HepG2 (cell line): ENCODE measurements at regions not wholly inside any gene's neighbourhood (a gene's known extent, or its start where the extent isn't known, plus 50 kb on each side); places are given as distances from the start of the nearest gene placed in this dataset.

Source experiments
- ATAC-seq: fragments of 200-7000 bp; cut with Tn5 transposase; 3 replicates; pipeline ENCODE4 v1.9.1; 2020; ENCODE audit warnings: mild to moderate bottlenecking, moderate library complexity
- BruUV-seq: library from RNA; stranded (reverse); fragments of 400-500 nt; replicated peaks from 2 replicates; lab custom pipeline; 2021; lab: Mats Ljungman, UMichigan
- CTCF ChIA-PET: fragments of 300-600 bp; formaldehyde crosslinking; extraction: SDS; loops from one replicate; lab custom pipeline; 2021; ENCODE audit warnings: low total read pairs, inconsistent platforms, low intra/inter-chr PET ratio; lab: Yijun Ruan, JAX
- POLR2A ChIA-PET: fragments of 350-600 bp; sonication (Branson Sonifier 250); formaldehyde crosslinking; loops from one replicate; lab custom pipeline; 2020; ENCODE audit warnings: antibody characterized with exemption, inconsistent platforms; lab: Yijun Ruan, JAX
- DNase-seq: peaks from one replicate; pipeline ENCODE4 v3.0.0-alpha.2; 2015; ENCODE audit warnings: low spot score
- FAIRE-seq: peaks from 3 replicates; lab custom pipeline; 2011; peaks lifted over from hg19 to GRCh38; lab: Jason Lieb, UNC
- H2AFZ ChIP-seq: one replicate; pipeline ENCODE4 v1.6.1; 2011; ENCODE audit warnings: low read length, inconsistent platforms
- H3K27ac ChIP-seq: fragments of 300-600 bp; 3 replicates; pipeline ENCODE4 v1.8.0; 2011; ENCODE audit warnings: mixed run types, mild to moderate bottlenecking, mixed read lengths, low read length, inconsistent platforms; ENCODE audit not compliant: insufficient read depth; ENCODE audit errors: extremely low read length
- H3K27me3 ChIP-seq, 2 experiments: fragments of 200-600 bp in 1 of 2; 2 replicates in 1 of 2; 3 replicates in 1 of 2; pipeline versions ENCODE4 v1.6.0 to v1.8.0; 2011; ENCODE audit warnings: low read length in 2 of 2, mild to moderate bottlenecking in 2 of 2, moderate library complexity in 2 of 2, inconsistent platforms in 1 of 2; ENCODE audit not compliant: insufficient read depth in 2 of 2, control insufficient read depth in 1 of 2
- H3K36me3 ChIP-seq, 2 experiments: fragments of 200-600 bp in 1 of 2; replicated peaks in 1 of 2; 2 replicates in 1 of 2; 3 replicates in 1 of 2; pipeline versions ENCODE4 v1.5.1 to v1.8.0; 2011; ENCODE audit warnings: low read length in 2 of 2, inconsistent platforms in 1 of 2; ENCODE audit not compliant: insufficient read depth in 2 of 2, control insufficient read depth in 1 of 2
- H3K4me1 ChIP-seq: 2 replicates; pipeline ENCODE4 v1.5.1; 2012; ENCODE audit warnings: low read length, inconsistent platforms; ENCODE audit not compliant: insufficient read depth
- H3K4me2 ChIP-seq: 2 replicates; pipeline ENCODE4 v1.6.0; 2011; ENCODE audit warnings: low read depth, low read length, inconsistent platforms
- H3K4me3 ChIP-seq, 3 experiments: fragments of 200-600 bp in 1 of 3; sonication (generic), shearing (Covaris generic) in 1 of 3; replicated peaks in 1 of 3; 2 replicates each; pipeline ENCODE4 v1.5.1; 2011 to 2016; ENCODE audit warnings: low read length in 3 of 3, inconsistent platforms in 2 of 3, low read depth in 2 of 3, mild to moderate bottlenecking in 2 of 3, control low read depth in 1 of 3, mixed read lengths in 1 of 3; ENCODE audit not compliant: insufficient read depth in 1 of 3
- H3K79me2 ChIP-seq: one replicate; pipeline ENCODE4 v1.6.1; 2011; ENCODE audit warnings: low read length, inconsistent platforms; ENCODE audit not compliant: insufficient read depth
- H3K9ac ChIP-seq: 2 replicates; pipeline ENCODE4 v1.6.0; 2011; ENCODE audit warnings: mild to moderate bottlenecking, low read depth, low read length, inconsistent platforms; ENCODE audit not compliant: insufficient read depth
- H3K9me3 ChIP-seq: 2 replicates; pipeline ENCODE4 v1.5.1; 2012; ENCODE audit warnings: mild to moderate bottlenecking, low read length
- H4K20me1 ChIP-seq: 2 replicates; pipeline ENCODE4 v1.6.0; 2011; ENCODE audit warnings: inconsistent platforms, mild to moderate bottlenecking, low read length, moderate library complexity; ENCODE audit not compliant: insufficient read depth
- ARNT ChIP-seq: fragments of 450-650 bp; IDR thresholded peaks from 2 replicates; pipeline ENCODE4 v1.6.1; 2017
- E2F2 ChIP-seq: sonication (generic); formaldehyde crosslinking; IDR thresholded peaks from 2 replicates; pipeline ENCODE4 v1.4.0; 2020; ENCODE audit warnings: missing genetic modification reagents, borderline replicate concordance
- ETV6 ChIP-seq: sonication (generic); formaldehyde crosslinking; conservative IDR thresholded peaks from 2 replicates; pipeline ENCODE4 v1.4.0; 2020; ENCODE audit warnings: missing genetic modification reagents
- FOSL1 ChIP-seq: sonication (generic); formaldehyde crosslinking; IDR thresholded peaks from 2 replicates; pipeline ENCODE4 v1.9.0; 2021; ENCODE audit warnings: missing genetic modification reagents, borderline replicate concordance
- HNRNPL ChIP-seq: fragments of 200-400 bp; formaldehyde crosslinking; IDR thresholded peaks from 2 replicates; pipeline ENCODE4 v1.6.1; 2017; ENCODE audit warnings: mild to moderate bottlenecking, low read depth, low read length
- KDM5A ChIP-seq: fragments of 200-600 bp; sonication (generic); IDR thresholded peaks from 2 replicates; pipeline ENCODE4 v1.7.0; 2018; ENCODE audit warnings: antibody characterized with exemption, mild to moderate bottlenecking, low read length, borderline replicate concordance
- MATR3 ChIP-seq: sonication (generic); formaldehyde crosslinking; IDR thresholded peaks from 2 replicates; pipeline ENCODE4 v1.4.0; 2020; ENCODE audit warnings: missing genetic modification reagents
- MED1 ChIP-seq: sonication (generic); formaldehyde crosslinking; IDR thresholded peaks from 2 replicates; pipeline ENCODE4 v1.4.0; 2020; ENCODE audit warnings: missing genetic modification reagents
- MED8 ChIP-seq: sonication (generic); formaldehyde crosslinking; IDR thresholded peaks from 2 replicates; pipeline ENCODE4 v1.8.1; 2023; ENCODE audit warnings: mild to moderate bottlenecking, missing genetic modification reagents; ENCODE audit not compliant: insufficient replicate concordance
- NKX3-1 ChIP-seq: sonication (generic); formaldehyde crosslinking; IDR thresholded peaks from 2 replicates; pipeline ENCODE4 v1.5.0; 2020; ENCODE audit warnings: missing genetic modification reagents
- PHF21A ChIP-seq: sonication (generic); formaldehyde crosslinking; IDR thresholded peaks from 2 replicates; pipeline ENCODE4 v1.5.0; 2020; ENCODE audit warnings: mild to moderate bottlenecking, missing genetic modification reagents
- REL ChIP-seq: sonication (generic); formaldehyde crosslinking; conservative IDR thresholded peaks from 2 replicates; pipeline ENCODE4 v1.8.0; 2022; ENCODE audit warnings: mild to moderate bottlenecking, missing genetic modification reagents, moderate library complexity
- RORA ChIP-seq: sonication (generic); formaldehyde crosslinking; IDR thresholded peaks from 2 replicates; pipeline ENCODE4 v1.5.0; 2020; ENCODE audit warnings: mild to moderate bottlenecking, missing genetic modification reagents, moderate library complexity
- TBP ChIP-seq: sonication (generic); formaldehyde crosslinking; IDR thresholded peaks from 2 replicates; pipeline ENCODE4 v1.5.0; 2020; ENCODE audit warnings: missing genetic modification reagents
- ZNF3 ChIP-seq: IDR thresholded peaks from 2 replicates; pipeline ENCODE4 v1.7.0; 2017; ENCODE audit warnings: inconsistent platforms
- ZNF451 ChIP-seq: sonication (generic); formaldehyde crosslinking; IDR thresholded peaks from 2 replicates; pipeline ENCODE4 v1.5.0; 2020; ENCODE audit warnings: mild to moderate bottlenecking, missing genetic modification reagents
- ZNF710 ChIP-seq: sonication (generic); formaldehyde crosslinking; IDR thresholded peaks from 2 replicates; pipeline ENCODE4 v1.5.0; 2020; ENCODE audit warnings: mild to moderate bottlenecking, missing genetic modification reagents, borderline replicate concordance
- ZNF781 ChIP-seq: sonication (generic); formaldehyde crosslinking; IDR thresholded peaks from 2 replicates; pipeline ENCODE4 v1.5.1; 2020; ENCODE audit warnings: borderline replicate concordance, mild to moderate bottlenecking, missing genetic modification reagents; ENCODE audit errors: not compliant biosample characterization
- in situ Hi-C: cut with HindIII; loops from 2 replicates; pipeline ENCODE4 v1.10.0; 2017; ENCODE audit warnings: low pct_unique_long_range_greater_than_20kb; ENCODE audit not compliant: extremely low pct_ligation_motif_present
- intact Hi-C: fragments of 100-400 bp; cut with micrococcal nuclease; formaldehyde crosslinking; loops from one replicate; pipeline ENCODE4 v1.10.0; 2022; ENCODE audit not compliant: unreplicated experiment
- TF ChIP-seq, protein P1 (sequence below): sonication (generic); formaldehyde crosslinking; IDR thresholded peaks from 2 replicates; pipeline ENCODE4 v1.9.0; 2021; ENCODE audit warnings: missing genetic modification reagents, mild to moderate bottlenecking, borderline replicate concordance

DNA sequence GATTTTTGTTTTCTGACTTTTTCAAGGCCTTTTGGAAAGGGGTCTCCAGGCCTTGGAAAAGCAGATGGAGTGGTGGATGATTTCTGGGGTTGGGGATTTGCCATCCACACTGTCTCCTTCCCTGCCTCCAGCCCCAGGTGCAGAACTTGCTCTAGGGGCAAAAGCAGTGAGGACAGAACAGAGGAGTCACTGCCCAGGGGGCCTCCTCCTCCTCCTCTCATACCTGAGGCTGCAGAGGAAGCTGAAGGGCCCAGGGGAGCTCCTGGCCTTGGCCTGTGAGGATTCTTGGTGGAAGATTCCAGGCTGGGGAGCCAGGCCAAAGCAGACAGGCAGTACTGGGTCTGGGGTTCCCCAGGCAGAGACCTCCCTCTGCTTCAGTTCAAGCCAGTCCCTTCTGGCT is 52.3 kb upstream of the URI1 start:
- ATAC-seq, result no peak
- no peak for DNase-seq
- H2AFZ ChIP-seq, result no peak overlapping the region
- no peaks in the 10 kb centered on the region for H3K36me3 ChIP-seq
- in situ Hi-C loops, result no loop called here
- no peaks in the 10 kb centered on the region for H4K20me1 ChIP-seq
- intact Hi-C loops, result no loop called here
- H3K4me1 ChIP-seq, result no peaks in the 10 kb centered on the region
- peaks cover 0 to 8% of the 10 kb centered on the region in 2 experiments; a peak in 1 of 5 replicates for H3K27me3 ChIP-seq
- H3K9me3 ChIP-seq, result no peaks in the 10 kb centered on the region
- H3K27ac ChIP-seq, result no peak overlapping the region
- no peak overlapping the region for H3K9ac ChIP-seq
- no peak for TF ChIP-seq TBP (CRISPR knock-in tag)
- no peak for TF ChIP-seq ZNF3 (CRISPR knock-in tag)
- TF ChIP-seq RORA (CRISPR knock-in tag), result no peak
- no peak for TF ChIP-seq MED1 (CRISPR knock-in tag)
- no peak for TF ChIP-seq ZNF781
- no peak for TF ChIP-seq MED8 (CRISPR knock-in tag)
- TF ChIP-seq ZNF710 (CRISPR knock-in tag), result no peak
- TF ChIP-seq FOSL1 (CRISPR knock-in tag), result no peak
- TF ChIP-seq, protein P1, sequence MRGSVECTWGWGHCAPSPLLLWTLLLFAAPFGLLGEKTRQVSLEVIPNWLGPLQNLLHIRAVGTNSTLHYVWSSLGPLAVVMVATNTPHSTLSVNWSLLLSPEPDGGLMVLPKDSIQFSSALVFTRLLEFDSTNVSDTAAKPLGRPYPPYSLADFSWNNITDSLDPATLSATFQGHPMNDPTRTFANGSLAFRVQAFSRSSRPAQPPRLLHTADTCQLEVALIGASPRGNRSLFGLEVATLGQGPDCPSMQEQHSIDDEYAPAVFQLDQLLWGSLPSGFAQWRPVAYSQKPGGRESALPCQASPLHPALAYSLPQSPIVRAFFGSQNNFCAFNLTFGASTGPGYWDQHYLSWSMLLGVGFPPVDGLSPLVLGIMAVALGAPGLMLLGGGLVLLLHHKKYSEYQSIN, result no peak
- TF ChIP-seq ETV6, result no peak
- TF ChIP-seq KDM5A, result no peak
- no peak for TF ChIP-seq PHF21A
- no peak for TF ChIP-seq HNRNPL
- no peak for TF ChIP-seq E2F2
- TF ChIP-seq REL (CRISPR knock-in tag), result no peak
- no peak for TF ChIP-seq NKX3-1
- no peak for TF ChIP-seq ZNF451 (CRISPR knock-in tag)
- no peak for TF ChIP-seq MATR3 (CRISPR knock-in tag)
- no peak for TF ChIP-seq ARNT
- CTCF ChIA-PET, result no interaction called here
- POLR2A ChIA-PET, result no interaction called here
- H3K79me2 ChIP-seq, result no peaks in the 10 kb centered on the region
- BruUV-seq, result no TSS peak
- FAIRE-seq, result no peak
- no peak overlapping the region for H3K4me3 ChIP-seq
- H3K4me2 ChIP-seq, result no peak overlapping the region
